ENCODE measurements at regions not wholly inside any gene's neighbourhood (a gene's known extent, or its start where the extent isn't known, plus 50 kb on each side); places are given as distances from the start of the nearest gene placed in this dataset.

DNA sequence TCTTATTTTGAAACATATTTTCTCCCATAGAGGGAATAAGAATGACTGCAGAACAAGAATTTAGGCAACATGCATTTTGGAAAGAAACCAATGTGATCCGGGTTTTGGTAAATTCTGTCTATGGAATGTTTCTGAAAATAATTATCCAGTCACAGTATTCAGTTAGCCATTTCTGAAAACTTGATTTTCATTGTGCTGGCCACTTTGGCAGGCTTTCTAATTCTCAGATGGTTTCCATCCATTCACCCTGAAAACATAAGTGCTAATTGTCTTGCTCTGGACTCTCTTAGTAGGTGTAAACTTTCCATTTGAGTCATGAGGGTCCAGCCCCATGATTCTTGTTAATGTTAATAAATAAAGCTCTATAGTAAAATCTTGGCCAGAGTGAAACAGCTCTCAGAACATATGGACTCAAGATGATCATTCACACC, 176.5 kb downstream of the RBM43 start:
- TF ChIP-seq, protein P1, sequence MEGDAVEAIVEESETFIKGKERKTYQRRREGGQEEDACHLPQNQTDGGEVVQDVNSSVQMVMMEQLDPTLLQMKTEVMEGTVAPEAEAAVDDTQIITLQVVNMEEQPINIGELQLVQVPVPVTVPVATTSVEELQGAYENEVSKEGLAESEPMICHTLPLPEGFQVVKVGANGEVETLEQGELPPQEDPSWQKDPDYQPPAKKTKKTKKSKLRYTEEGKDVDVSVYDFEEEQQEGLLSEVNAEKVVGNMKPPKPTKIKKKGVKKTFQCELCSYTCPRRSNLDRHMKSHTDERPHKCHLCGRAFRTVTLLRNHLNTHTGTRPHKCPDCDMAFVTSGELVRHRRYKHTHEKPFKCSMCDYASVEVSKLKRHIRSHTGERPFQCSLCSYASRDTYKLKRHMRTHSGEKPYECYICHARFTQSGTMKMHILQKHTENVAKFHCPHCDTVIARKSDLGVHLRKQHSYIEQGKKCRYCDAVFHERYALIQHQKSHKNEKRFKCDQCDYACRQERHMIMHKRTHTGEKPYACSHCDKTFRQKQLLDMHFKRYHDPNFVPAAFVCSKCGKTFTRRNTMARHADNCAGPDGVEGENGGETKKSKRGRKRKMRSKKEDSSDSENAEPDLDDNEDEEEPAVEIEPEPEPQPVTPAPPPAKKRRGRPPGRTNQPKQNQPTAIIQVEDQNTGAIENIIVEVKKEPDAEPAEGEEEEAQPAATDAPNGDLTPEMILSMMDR (IDR thresholded peaks at IDR 0.05; ENCODE audit: low read depth, low read length) = no peak
- TF ChIP-seq EZH2phosphoT487 (IDR thresholded peaks at IDR 0.05; ENCODE audit: low read depth) = no peak

Measured in OCI-LY3 (cell line).